CD4-positive, alpha-beta T cell treated with Interleukin-15 for 1 hour (primary cell): ENCODE measurements at regions not wholly inside any gene's neighbourhood (a gene's known extent, or its start where the extent isn't known, plus 50 kb on each side); places are given as distances from the start of the nearest gene placed in this dataset.

Experiments used
- DNase-seq: peaks from one replicate; pipeline ENCODE4 v3.0.0-alpha.2; 2020

- no peak for DNase-seq
Measured at GRCh38 chr21:16517383-16517782, 787.6 kb downstream of the USP25 start.

GRCh38 chr21:16519036-16519435 lies 789.3 kb downstream of the USP25 start:
- DNase-seq, result no peak

GRCh38 chr21:16519644-16520043 lies 789.9 kb downstream of the USP25 start:
- no peak for DNase-seq

- DNase-seq, result no peak
Measured at GRCh38 chr21:16522548-16522947, 792.8 kb downstream of the USP25 start.

- no peak for DNase-seq
Measured at GRCh38 chr21:16530656-16531055, 800.9 kb downstream of the USP25 start.

GRCh38 chr21:16532840-16533239 lies 803.1 kb downstream of the USP25 start:
- no peak for DNase-seq

- no peak for DNase-seq
Measured at GRCh38 chr21:16533692-16534407, 804.1 kb downstream of the USP25 start.

- no peak for DNase-seq
Measured at GRCh38 chr21:16534408-16535101, 804.8 kb downstream of the USP25 start.

GRCh38 chr21:16535102-16535422 lies 805.3 kb downstream of the USP25 start:
- no peak for DNase-seq

GRCh38 chr21:16535626-16536025 lies 805.8 kb downstream of the USP25 start:
- DNase-seq, result no peak

- DNase-seq, result no peak
Measured at GRCh38 chr21:16536140-16536539, 806.4 kb downstream of the USP25 start.

GRCh38 chr21:16536643-16537434 lies 807.1 kb downstream of the USP25 start:
- DNase-seq, result no peak

GRCh38 chr21:16537501-16537900 lies 807.7 kb downstream of the USP25 start:
- no peak for DNase-seq

GRCh38 chr21:16538405-16538804 lies 808.6 kb downstream of the USP25 start:
- no peak for DNase-seq

GRCh38 chr21:16538936-16539440 lies 809.2 kb downstream of the USP25 start:
- no peak for DNase-seq

- no peak for DNase-seq
Measured at GRCh38 chr21:16540966-16541727, 811.4 kb downstream of the USP25 start.

GRCh38 chr21:16550118-16550517 lies 820.3 kb downstream of the USP25 start:
- no peak for DNase-seq

GRCh38 chr21:16550917-16551741 lies 821.3 kb downstream of the USP25 start:
- DNase-seq, result no peak

GRCh38 chr21:16552880-16553279 lies 823.1 kb downstream of the USP25 start:
- DNase-seq, result no peak

GRCh38 chr21:16554503-16554902 lies 824.7 kb downstream of the USP25 start:
- DNase-seq, result no peak

GRCh38 chr21:16563116-16563515 lies 833.3 kb downstream of the USP25 start:
- no peak for DNase-seq

- DNase-seq, result no peak
Measured at GRCh38 chr21:16563795-16564194, 834.0 kb downstream of the USP25 start.
